HepG2 (cell line): ENCODE measurements at regions not wholly inside any gene's neighbourhood (a gene's known extent, or its start where the extent isn't known, plus 50 kb on each side); places are given as distances from the start of the nearest gene placed in this dataset.
"Not testable (repeated sequence)": the region's sequence is repeated elsewhere in the genome, so short reads cannot be mapped to it uniquely, and the experiment has no call there.

Experiments used
- ATAC-seq: fragments of 200-7000 bp; cut with Tn5 transposase; 3 replicates; pipeline ENCODE4 v1.9.1; 2020; ENCODE audit warnings: mild to moderate bottlenecking, moderate library complexity
- BruUV-seq: library from RNA; stranded (reverse); fragments of 400-500 nt; replicated peaks from 2 replicates; lab custom pipeline; 2021; lab: Mats Ljungman, UMichigan
- CTCF ChIA-PET: fragments of 300-600 bp; formaldehyde crosslinking; extraction: SDS; loops from one replicate; lab custom pipeline; 2021; ENCODE audit warnings: low total read pairs, inconsistent platforms, low intra/inter-chr PET ratio; lab: Yijun Ruan, JAX
- POLR2A ChIA-PET: fragments of 350-600 bp; sonication (Branson Sonifier 250); formaldehyde crosslinking; loops from one replicate; lab custom pipeline; 2020; ENCODE audit warnings: antibody characterized with exemption, inconsistent platforms; lab: Yijun Ruan, JAX
- DNase-seq: peaks from one replicate; pipeline ENCODE4 v3.0.0-alpha.2; 2015; ENCODE audit warnings: low spot score
- FAIRE-seq: peaks from 3 replicates; lab custom pipeline; 2011; peaks lifted over from hg19 to GRCh38; lab: Jason Lieb, UNC
- H2AFZ ChIP-seq: one replicate; pipeline ENCODE4 v1.6.1; 2011; ENCODE audit warnings: low read length, inconsistent platforms
- H3K27ac ChIP-seq: fragments of 300-600 bp; 3 replicates; pipeline ENCODE4 v1.8.0; 2011; ENCODE audit warnings: mixed run types, mild to moderate bottlenecking, mixed read lengths, low read length, inconsistent platforms; ENCODE audit not compliant: insufficient read depth; ENCODE audit errors: extremely low read length
- H3K27me3 ChIP-seq, 2 experiments: fragments of 200-600 bp in 1 of 2; 2 replicates in 1 of 2; 3 replicates in 1 of 2; pipeline versions ENCODE4 v1.6.0 to v1.8.0; 2011; ENCODE audit warnings: low read length in 2 of 2, mild to moderate bottlenecking in 2 of 2, moderate library complexity in 2 of 2, inconsistent platforms in 1 of 2; ENCODE audit not compliant: insufficient read depth in 2 of 2, control insufficient read depth in 1 of 2
- H3K36me3 ChIP-seq, 2 experiments: fragments of 200-600 bp in 1 of 2; replicated peaks in 1 of 2; 2 replicates in 1 of 2; 3 replicates in 1 of 2; pipeline versions ENCODE4 v1.5.1 to v1.8.0; 2011; ENCODE audit warnings: low read length in 2 of 2, inconsistent platforms in 1 of 2; ENCODE audit not compliant: insufficient read depth in 2 of 2, control insufficient read depth in 1 of 2
- H3K4me1 ChIP-seq: 2 replicates; pipeline ENCODE4 v1.5.1; 2012; ENCODE audit warnings: low read length, inconsistent platforms; ENCODE audit not compliant: insufficient read depth
- H3K4me2 ChIP-seq: 2 replicates; pipeline ENCODE4 v1.6.0; 2011; ENCODE audit warnings: low read depth, low read length, inconsistent platforms
- H3K4me3 ChIP-seq, 3 experiments: fragments of 200-600 bp in 1 of 3; sonication (generic), shearing (Covaris generic) in 1 of 3; replicated peaks in 1 of 3; 2 replicates each; pipeline ENCODE4 v1.5.1; 2011 to 2016; ENCODE audit warnings: low read length in 3 of 3, inconsistent platforms in 2 of 3, low read depth in 2 of 3, mild to moderate bottlenecking in 2 of 3, control low read depth in 1 of 3, mixed read lengths in 1 of 3; ENCODE audit not compliant: insufficient read depth in 1 of 3
- H3K79me2 ChIP-seq: one replicate; pipeline ENCODE4 v1.6.1; 2011; ENCODE audit warnings: low read length, inconsistent platforms; ENCODE audit not compliant: insufficient read depth
- H3K9ac ChIP-seq: 2 replicates; pipeline ENCODE4 v1.6.0; 2011; ENCODE audit warnings: mild to moderate bottlenecking, low read depth, low read length, inconsistent platforms; ENCODE audit not compliant: insufficient read depth
- H3K9me3 ChIP-seq: 2 replicates; pipeline ENCODE4 v1.5.1; 2012; ENCODE audit warnings: mild to moderate bottlenecking, low read length
- H4K20me1 ChIP-seq: 2 replicates; pipeline ENCODE4 v1.6.0; 2011; ENCODE audit warnings: inconsistent platforms, mild to moderate bottlenecking, low read length, moderate library complexity; ENCODE audit not compliant: insufficient read depth
- ASH2L ChIP-seq: fragments of 300-600, 200-600 bp; sonication (generic); IDR thresholded peaks from 2 replicates; pipeline ENCODE4 v1.7.0; 2017; ENCODE audit warnings: low read depth, mild to moderate bottlenecking, moderate library complexity, mixed read lengths, low read length; ENCODE audit not compliant: insufficient read length
- BRCA1 ChIP-seq: sonication (generic); formaldehyde crosslinking; IDR thresholded peaks from 2 replicates; pipeline ENCODE4 v1.4.0; 2020; ENCODE audit warnings: missing genetic modification reagents
- DNMT3B ChIP-seq: conservative IDR thresholded peaks from 2 replicates; pipeline ENCODE4 v1.6.1; 2016; ENCODE audit warnings: missing biosample characterization, control low read depth
- MLLT10 ChIP-seq: sonication (generic); formaldehyde crosslinking; IDR thresholded peaks from 2 replicates; pipeline ENCODE4 v1.4.0; 2020; ENCODE audit warnings: missing genetic modification reagents
- ZNF619 ChIP-seq: sonication (generic); formaldehyde crosslinking; IDR thresholded peaks from 2 replicates; pipeline ENCODE4 v1.4.0; 2020; ENCODE audit warnings: mild to moderate bottlenecking, missing genetic modification reagents
- ZNF629 ChIP-seq: sonication (generic); formaldehyde crosslinking; conservative IDR thresholded peaks from 2 replicates; pipeline ENCODE4 v1.5.0; 2020; ENCODE audit warnings: missing genetic modification reagents
- ZNF781 ChIP-seq: sonication (generic); formaldehyde crosslinking; IDR thresholded peaks from 2 replicates; pipeline ENCODE4 v1.5.1; 2020; ENCODE audit warnings: borderline replicate concordance, mild to moderate bottlenecking, missing genetic modification reagents; ENCODE audit errors: not compliant biosample characterization
- WGBS: methylation state at CpG from one replicate; pipeline ENCODE4 v1.1.6; 2017; ENCODE audit warnings: low lambda C conversion rate; 5-methylcytosine and 5-hydroxymethylcytosine counted together
- in situ Hi-C: cut with HindIII; loops from 2 replicates; pipeline ENCODE4 v1.10.0; 2017; ENCODE audit warnings: low pct_unique_long_range_greater_than_20kb; ENCODE audit not compliant: extremely low pct_ligation_motif_present
- intact Hi-C: fragments of 100-400 bp; cut with micrococcal nuclease; formaldehyde crosslinking; loops from one replicate; pipeline ENCODE4 v1.10.0; 2022; ENCODE audit not compliant: unreplicated experiment
- TF ChIP-seq, protein P1 (sequence below): sonication (generic); formaldehyde crosslinking; IDR thresholded peaks from 2 replicates; pipeline ENCODE4 v1.5.1; 2020; ENCODE audit warnings: mild to moderate bottlenecking, missing genetic modification reagents
- TF ChIP-seq, protein P2 (sequence below): sonication (generic); formaldehyde crosslinking; IDR thresholded peaks from 2 replicates; pipeline ENCODE4 v1.5.1; 2020; ENCODE audit warnings: missing genetic modification reagents, mild to moderate bottlenecking, borderline replicate concordance

DNA sequence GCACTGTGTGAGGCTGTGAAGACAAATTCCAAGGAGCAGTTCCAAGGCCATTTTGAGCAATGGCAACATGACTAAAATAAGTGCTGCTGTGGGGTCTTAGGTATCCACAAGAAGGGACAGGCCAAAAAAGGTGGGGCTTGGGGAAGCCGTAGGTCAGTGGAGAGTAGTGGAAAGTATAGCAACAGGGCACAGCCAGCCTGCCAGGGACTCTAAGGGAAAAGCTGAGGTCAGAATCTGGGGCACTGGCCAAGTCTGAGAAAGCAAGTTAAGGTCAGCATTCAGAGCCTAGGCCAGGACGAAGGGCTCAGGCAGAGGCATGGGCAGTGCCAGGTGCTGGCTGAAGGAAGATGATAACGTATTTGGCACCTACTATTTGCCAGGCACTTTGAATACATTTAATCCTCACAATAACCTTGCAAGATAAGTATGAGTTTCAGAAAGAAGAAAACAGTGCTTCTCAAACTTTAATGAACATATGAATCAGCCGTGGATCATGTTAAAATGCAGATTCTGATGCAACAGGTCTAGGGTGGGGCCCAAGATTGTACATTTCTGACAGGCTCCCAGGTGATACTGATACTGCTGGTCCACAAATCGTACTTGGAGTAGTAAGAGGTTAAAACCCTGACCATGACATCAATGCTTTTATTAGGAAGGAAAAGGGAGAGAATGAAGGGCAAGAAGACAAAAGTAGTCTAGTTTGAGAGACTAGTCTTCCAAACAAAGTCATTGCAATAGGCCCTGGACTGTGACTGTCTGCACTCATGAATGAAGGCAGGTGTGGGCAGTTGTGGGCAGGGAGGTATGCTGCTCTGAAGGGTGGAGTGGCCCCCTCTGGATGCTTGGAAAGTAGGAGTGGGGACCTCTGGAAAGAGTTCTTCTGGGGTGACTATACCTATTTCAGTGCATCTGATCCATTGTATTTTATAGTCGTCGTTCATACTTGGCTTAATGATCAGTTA lies 106.3 kb upstream of the ANKRD28 start (continued):
- TF ChIP-seq, protein P1, sequence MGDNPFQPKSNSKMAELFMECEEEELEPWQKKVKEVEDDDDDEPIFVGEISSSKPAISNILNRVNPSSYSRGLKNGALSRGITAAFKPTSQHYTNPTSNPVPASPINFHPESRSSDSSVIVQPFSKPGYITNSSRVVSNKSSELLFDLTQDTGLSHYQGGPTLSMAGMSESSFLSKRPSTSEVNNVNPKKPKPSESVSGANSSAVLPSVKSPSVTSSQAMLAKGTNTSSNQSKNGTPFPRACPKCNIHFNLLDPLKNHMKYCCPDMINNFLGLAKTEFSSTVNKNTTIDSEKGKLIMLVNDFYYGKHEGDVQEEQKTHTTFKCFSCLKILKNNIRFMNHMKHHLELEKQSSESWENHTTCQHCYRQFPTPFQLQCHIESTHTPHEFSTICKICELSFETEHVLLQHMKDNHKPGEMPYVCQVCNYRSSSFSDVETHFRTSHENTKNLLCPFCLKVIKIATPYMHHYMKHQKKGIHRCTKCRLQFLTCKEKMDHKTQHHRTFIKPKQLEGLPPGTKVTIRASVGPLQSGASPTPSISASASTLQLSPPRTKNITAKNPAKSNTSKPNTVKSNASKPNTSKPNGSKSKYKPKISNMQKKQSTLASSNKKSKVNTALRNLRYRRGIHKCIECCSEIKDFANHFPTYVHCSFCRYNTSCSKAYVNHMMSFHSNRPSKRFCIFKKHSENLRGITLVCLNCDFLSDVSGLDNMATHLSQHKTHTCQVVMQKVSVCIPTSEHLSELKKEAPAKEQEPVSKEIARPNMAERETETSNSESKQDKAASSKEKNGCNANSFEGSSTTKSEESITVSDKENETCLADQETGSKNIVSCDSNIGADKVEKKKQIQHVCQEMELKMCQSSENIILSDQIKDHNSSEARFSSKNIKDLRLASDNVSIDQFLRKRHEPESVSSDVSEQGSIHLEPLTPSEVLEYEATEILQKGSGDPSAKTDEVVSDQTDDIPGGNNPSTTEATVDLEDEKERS (CRISPR knock-in tag) = no peak
- no peak for TF ChIP-seq ZNF781
- no peak for TF ChIP-seq MLLT10 (CRISPR knock-in tag)
- TF ChIP-seq BRCA1 = no peak
- TF ChIP-seq, protein P2, sequence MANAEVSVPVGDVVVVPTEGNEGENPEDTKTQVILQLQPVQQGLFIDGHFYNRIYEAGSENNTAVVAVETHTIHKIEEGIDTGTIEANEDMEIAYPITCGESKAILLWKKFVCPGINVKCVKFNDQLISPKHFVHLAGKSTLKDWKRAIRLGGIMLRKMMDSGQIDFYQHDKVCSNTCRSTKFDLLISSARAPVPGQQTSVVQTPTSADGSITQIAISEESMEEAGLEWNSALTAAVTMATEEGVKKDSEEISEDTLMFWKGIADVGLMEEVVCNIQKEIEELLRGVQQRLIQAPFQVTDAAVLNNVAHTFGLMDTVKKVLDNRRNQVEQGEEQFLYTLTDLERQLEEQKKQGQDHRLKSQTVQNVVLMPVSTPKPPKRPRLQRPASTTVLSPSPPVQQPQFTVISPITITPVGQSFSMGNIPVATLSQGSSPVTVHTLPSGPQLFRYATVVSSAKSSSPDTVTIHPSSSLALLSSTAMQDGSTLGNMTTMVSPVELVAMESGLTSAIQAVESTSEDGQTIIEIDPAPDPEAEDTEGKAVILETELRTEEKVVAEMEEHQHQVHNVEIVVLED (CRISPR knock-in tag) = no peak
- no peak for TF ChIP-seq ZNF619

DNA sequence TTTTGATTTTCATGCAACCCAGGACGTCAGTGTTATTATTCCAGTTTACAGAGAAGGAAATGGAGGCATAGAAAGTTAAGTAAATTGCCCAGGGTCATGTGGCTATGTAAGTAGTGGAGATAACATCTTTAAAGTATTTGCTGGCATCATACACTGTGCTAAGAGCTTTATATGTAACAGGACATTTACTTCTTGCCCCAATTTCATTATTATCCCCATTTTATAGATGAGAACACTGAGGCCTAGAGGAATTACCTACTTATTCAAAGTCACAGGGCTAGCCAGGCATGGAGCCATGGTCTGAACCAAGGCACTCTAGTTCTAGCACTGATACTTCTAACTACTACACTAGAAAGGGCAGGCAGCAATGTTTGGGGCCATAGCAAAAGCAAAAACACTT lies 107.3 kb upstream of the ANKRD28 start:
- ATAC-seq = no peak
- BruUV-seq = no TSS peak
- H3K27ac ChIP-seq = no peak overlapping the region
- no peaks in the 10 kb centered on the region for H3K27me3 ChIP-seq
- FAIRE-seq = no peak
- H3K79me2 ChIP-seq = no peaks in the 10 kb centered on the region
- CTCF ChIA-PET = no interaction called here
- POLR2A ChIA-PET = no interaction called here
- no peak overlapping the region for H2AFZ ChIP-seq
- in situ Hi-C loops = no loop called here
- no peaks in the 10 kb centered on the region for H3K4me1 ChIP-seq
- DNase-seq = no peak
- 28% methylated on average over 1 of the region's 1 CpG for WGBS
- no peaks in the 10 kb centered on the region for H4K20me1 ChIP-seq
- no peaks in the 10 kb centered on the region for H3K36me3 ChIP-seq
- H3K9ac ChIP-seq = no peak overlapping the region
- H3K9me3 ChIP-seq = no peaks in the 10 kb centered on the region
- intact Hi-C loops = no loop called here
- no peak overlapping the region for H3K4me2 ChIP-seq
- no peak overlapping the region for H3K4me3 ChIP-seq
- TF ChIP-seq ASH2L = no peak
- no peak for TF ChIP-seq DNMT3B
- TF ChIP-seq ZNF629 (CRISPR knock-in tag) = peak; percentile 52

DNA sequence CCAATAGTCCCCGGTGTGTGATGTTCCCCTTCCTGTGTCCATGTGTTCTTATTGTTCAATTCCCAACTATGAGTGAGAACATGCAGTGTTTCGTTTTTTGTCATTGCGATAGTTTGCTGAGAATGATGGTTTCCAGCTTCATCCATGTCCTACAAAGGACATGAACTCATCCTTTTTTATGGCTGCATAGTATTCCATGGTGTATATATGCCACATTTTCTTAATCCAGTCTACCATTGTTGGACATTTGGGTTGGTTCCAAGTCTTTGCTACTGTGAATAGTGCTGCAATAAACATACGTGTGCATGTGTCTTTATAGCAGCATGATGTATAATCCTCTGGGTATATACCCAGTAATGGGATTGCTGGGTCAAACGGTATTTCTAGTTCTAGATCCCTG lies 109.6 kb upstream of the ANKRD28 start:
- POLR2A ChIA-PET, H3K4me2 ChIP-seq, CTCF ChIA-PET, H3K27ac ChIP-seq, in situ Hi-C loops, DNase-seq, H3K4me3 ChIP-seq, H2AFZ ChIP-seq, H3K36me3 ChIP-seq, H3K9me3 ChIP-seq, ATAC-seq, BruUV-seq, FAIRE-seq, H3K4me1 ChIP-seq, intact Hi-C loops, H3K9ac ChIP-seq, H3K27me3 ChIP-seq, H4K20me1 ChIP-seq, H3K79me2 ChIP-seq: not testable (repeated sequence)
- WGBS = 34% methylated on average over 5 of the region's 5 CpGs
